ENCODE measurements at regions not wholly inside any gene's neighbourhood (a gene's known extent, or its start where the extent isn't known, plus 50 kb on each side); places are given as distances from the start of the nearest gene placed in this dataset.

GRCh38 chr11:57094181-57094935 lies 87.4 kb upstream of the LRRC55 start (continued):
- TF ChIP-seq CTCF (IDR thresholded peaks at IDR 0.05 in 2 of 3, conservative IDR thresholded peaks at IDR 0.05 in 1 of 3; ENCODE audit: borderline replicate concordance in 1 of 3, insufficient read depth in 1 of 3, low read depth in 2 of 3, low read length in 2 of 3), result no peak
- TF ChIP-seq ELF1 (IDR thresholded peaks at IDR 0.05; ENCODE audit: borderline replicate concordance, low read depth), result no peak
- TF ChIP-seq YY1 (IDR thresholded peaks at IDR 0.05; ENCODE audit: extremely low read depth, insufficient replicate concordance, low read depth, low read length), result no peak

GRCh38 chr11:57095417-57095816 lies 86.3 kb upstream of the LRRC55 start:
- RAD21 ChIA-PET (ENCODE audit: low non-redundant PET in 1 of 2, low total read pairs in 2 of 2, uncharacterized antibody in 2 of 2, unreplicated experiment in 2 of 2), result no interaction called here
- Histone ChIP-seq H3K27ac (ENCODE audit: low read depth, low read length) (no peak overlapping the region), H3K4me2 (ENCODE audit: low read length) (no peak overlapping the region), H4K20me1 (ENCODE audit: insufficient read depth) (no peaks in the 10 kb centered on the region), H3K79me2 (ENCODE audit: insufficient read depth, low read length) (no peaks in the 10 kb centered on the region), H3K27me3 (ENCODE audit: insufficient read depth, low read length) (peaks cover 11% of the 10 kb centered on the region), H2AFZ (ENCODE audit: low read depth, low read length, poor library complexity, severe bottlenecking) (no peak overlapping the region), H3K9ac (ENCODE audit: low read length) (no peak overlapping the region), H3K4me1 (ENCODE audit: control insufficient read depth in 1 of 2, insufficient read depth in 2 of 2, low read length in 2 of 2) (no peaks in the 10 kb centered on the region), H3K9me2 (ENCODE audit: insufficient read depth) (no peaks in the 10 kb centered on the region), H3K36me3 (ENCODE audit: control insufficient read depth in 1 of 2, insufficient read depth in 2 of 2, low read length in 2 of 2) (no peaks in the 10 kb centered on the region), H3K9me3 (ENCODE audit: control insufficient read depth in 1 of 2, insufficient read depth in 1 of 2, low read depth in 1 of 2, low read length in 2 of 2) (no peaks in the 10 kb centered on the region), H3K4me3 (replicated peaks in 1 of 2; ENCODE audit: low read depth in 1 of 2, low read length in 2 of 2) (no peak overlapping the region)
- no TSS peak for BruUV-seq (replicated peaks)
- CTCF ChIA-PET, result interaction anchor here (0.8 kb wide), 1 partner anchor 154 kb away, joined by 3 read pairs; no protein-coding TSS in a partner anchor
- ATAC-seq, result no peak
- intact Hi-C loops (cut with micrococcal nuclease), result no loop called here
- no peak for DNase-seq (ENCODE audit: low read depth, low spot score)
- POLR2A ChIA-PET, result no interaction called here
- TF ChIP-seq ZNF274 (IDR thresholded peaks at IDR 0.05; ENCODE audit: low read depth, low read length) (no peak), SP1 (IDR thresholded peaks at IDR 0.05; ENCODE audit: low read depth) (no peak), POLR2AphosphoS5 (IDR thresholded peaks at IDR 0.05; ENCODE audit: low read depth, low read length) (no peak), YY1 (IDR thresholded peaks at IDR 0.05; ENCODE audit: extremely low read depth, insufficient replicate concordance, low read depth, low read length) (no peak), ATF3 (IDR thresholded peaks at IDR 0.05) (no peak), MAX (IDR thresholded peaks at IDR 0.05) (no peak), TCF7L2 (IDR thresholded peaks at IDR 0.05; ENCODE audit: borderline replicate concordance, extremely low read depth, insufficient read depth, insufficient read length) (no peak), ZBTB33 (IDR thresholded peaks at IDR 0.05; ENCODE audit: extremely low read depth, insufficient replicate concordance, low read length) (no peak), SIN3A (IDR thresholded peaks at IDR 0.05; ENCODE audit: low read depth) (no peak), RAD21 (IDR thresholded peaks at IDR 0.05; ENCODE audit: low read depth) (no peak), CEBPB (IDR thresholded peaks at IDR 0.05; ENCODE audit: low read depth) (no peak), JUND (IDR thresholded peaks at IDR 0.05) (no peak), ELF1 (IDR thresholded peaks at IDR 0.05; ENCODE audit: borderline replicate concordance, low read depth) (no peak)

All from HCT116 (cell line).